SU-DHL-6 (cell line): ENCODE measurements at regions not wholly inside any gene's neighbourhood (a gene's known extent, or its start where the extent isn't known, plus 50 kb on each side); places are given as distances from the start of the nearest gene placed in this dataset.

Source experiments
- EZH2phosphoT487 ChIP-seq: fragments of 200-600 bp; sonication (generic), shearing (Covaris generic); conservative IDR thresholded peaks from 2 replicates; pipeline ENCODE4 v1.6.1; 2018; ENCODE audit warnings: mild to moderate bottlenecking, antibody characterized with exemption, low read length, moderate library complexity, mixed read lengths
- TF ChIP-seq, protein P1 (sequence below): fragments of 200-600 bp; sonication (generic); IDR thresholded peaks from one replicate; pipeline ENCODE4 v1.5.1; 2017; ENCODE audit warnings: antibody characterized with exemption, mild to moderate bottlenecking, low read length, moderate library complexity; ENCODE audit not compliant: insufficient read depth, poor library complexity, severe bottlenecking

GRCh38 chr11:92071660-92072059, 153.0 kb upstream of the FAT3 start:
- TF ChIP-seq, protein P1, sequence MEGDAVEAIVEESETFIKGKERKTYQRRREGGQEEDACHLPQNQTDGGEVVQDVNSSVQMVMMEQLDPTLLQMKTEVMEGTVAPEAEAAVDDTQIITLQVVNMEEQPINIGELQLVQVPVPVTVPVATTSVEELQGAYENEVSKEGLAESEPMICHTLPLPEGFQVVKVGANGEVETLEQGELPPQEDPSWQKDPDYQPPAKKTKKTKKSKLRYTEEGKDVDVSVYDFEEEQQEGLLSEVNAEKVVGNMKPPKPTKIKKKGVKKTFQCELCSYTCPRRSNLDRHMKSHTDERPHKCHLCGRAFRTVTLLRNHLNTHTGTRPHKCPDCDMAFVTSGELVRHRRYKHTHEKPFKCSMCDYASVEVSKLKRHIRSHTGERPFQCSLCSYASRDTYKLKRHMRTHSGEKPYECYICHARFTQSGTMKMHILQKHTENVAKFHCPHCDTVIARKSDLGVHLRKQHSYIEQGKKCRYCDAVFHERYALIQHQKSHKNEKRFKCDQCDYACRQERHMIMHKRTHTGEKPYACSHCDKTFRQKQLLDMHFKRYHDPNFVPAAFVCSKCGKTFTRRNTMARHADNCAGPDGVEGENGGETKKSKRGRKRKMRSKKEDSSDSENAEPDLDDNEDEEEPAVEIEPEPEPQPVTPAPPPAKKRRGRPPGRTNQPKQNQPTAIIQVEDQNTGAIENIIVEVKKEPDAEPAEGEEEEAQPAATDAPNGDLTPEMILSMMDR, result no peak
- TF ChIP-seq EZH2phosphoT487, result no peak
